Stimulated activated naive B cell treated with anti-CD40 and anti-IgM and Interleukin-4, amounts not matched to agents 10 μg/mL and 1 μg/mL and 100 μg/mL, for 72 hours (primary cell): ENCODE measurements at regions not wholly inside any gene's neighbourhood (a gene's known extent, or its start where the extent isn't known, plus 50 kb on each side); places are given as distances from the start of the nearest gene placed in this dataset.

Source experiments
- ATAC-seq, 2 donors: fragments of 150-1000 bp; cut with Tn5 transposase; replicated peaks; 2 replicates each; pipeline ENCODE4 v1.10.0; 2021; ENCODE audit warnings: moderate library complexity in 1 of 2
- DNase-seq: peaks from one replicate; pipeline ENCODE4 v3.0.0; 2021
- H3K27ac Mint-ChIP-seq: one replicate; pipeline ENCODE4 v1.8.0; 2022; ENCODE audit warnings: mild to moderate bottlenecking, mixed read lengths
- H3K27me3 Mint-ChIP-seq, 2 donors: one replicate each; pipeline ENCODE4 v1.8.0; 2022; ENCODE audit warnings: mixed read lengths in 2 of 2
- H3K36me3 Mint-ChIP-seq, 2 donors: one replicate each; pipeline ENCODE4 v1.8.0; 2022; ENCODE audit warnings: mixed read lengths in 2 of 2, mild to moderate bottlenecking in 1 of 2
- H3K4me1 Mint-ChIP-seq, 2 donors: one replicate each; pipeline ENCODE4 v1.8.0; 2022; ENCODE audit warnings: mixed read lengths in 2 of 2, mild to moderate bottlenecking in 1 of 2
- H3K4me3 Mint-ChIP-seq, 2 donors: one replicate each; pipeline ENCODE4 v1.8.0; 2022; ENCODE audit warnings: mild to moderate bottlenecking in 2 of 2, mixed read lengths in 2 of 2, moderate library complexity in 1 of 2
- H3K9me3 Mint-ChIP-seq, 2 donors: one replicate each; pipeline ENCODE4 v1.8.0; 2022; ENCODE audit warnings: mixed read lengths in 2 of 2, mild to moderate bottlenecking in 1 of 2

DNA sequence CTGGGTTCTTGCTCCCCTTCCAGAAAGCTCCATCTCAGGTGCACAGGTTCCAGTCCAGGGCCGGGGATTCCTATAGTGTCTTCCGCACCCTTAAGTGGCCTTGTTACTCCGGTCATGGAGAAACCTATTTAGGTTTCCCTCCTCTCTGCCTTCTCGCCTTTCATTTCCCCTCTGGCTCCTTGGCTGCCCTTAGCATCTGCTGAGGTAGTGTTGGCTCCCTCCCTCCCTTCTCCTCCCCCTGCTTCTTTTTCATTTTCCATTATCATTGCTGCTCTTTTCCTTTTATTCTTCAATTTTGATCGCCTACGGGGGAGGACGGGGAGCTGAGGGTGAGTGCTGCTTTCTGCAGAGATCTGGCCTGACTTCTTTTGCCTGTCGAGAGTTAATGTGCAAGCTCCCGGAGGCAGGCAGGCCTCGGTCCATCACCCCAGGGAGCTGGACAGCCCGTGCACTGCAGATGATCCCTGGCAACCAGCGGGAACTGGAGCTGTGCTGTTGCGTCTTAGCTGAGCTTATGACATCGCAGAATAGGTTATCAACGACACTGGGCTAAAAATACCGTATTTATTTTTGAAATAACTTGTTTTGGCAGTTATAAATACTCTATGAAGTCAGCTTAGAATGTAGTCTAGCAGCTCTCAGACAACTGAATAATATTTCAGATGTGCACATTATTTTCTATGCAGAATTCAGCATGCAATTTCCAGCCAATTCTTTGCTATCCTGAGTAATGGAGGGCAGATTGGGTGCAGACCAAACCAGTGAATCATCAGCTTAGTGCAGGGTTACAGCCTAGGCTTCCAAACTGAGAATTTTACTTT is 141.9 kb downstream of the SLC4A3 start:
- Mint-ChIP-seq H3K9me3 (peaks cover 5 to 8% of the 10 kb centered on the region in 2 donors), H3K27ac (no peak overlapping the region), H3K27me3 (peaks cover 0 to 4% of the 10 kb centered on the region in 2 donors), H3K4me1 (no peaks in the 10 kb centered on the region), H3K36me3 (no peaks in the 10 kb centered on the region), H3K4me3 (no peak overlapping the region)
- no peak for DNase-seq
- ATAC-seq: no peak

DNA sequence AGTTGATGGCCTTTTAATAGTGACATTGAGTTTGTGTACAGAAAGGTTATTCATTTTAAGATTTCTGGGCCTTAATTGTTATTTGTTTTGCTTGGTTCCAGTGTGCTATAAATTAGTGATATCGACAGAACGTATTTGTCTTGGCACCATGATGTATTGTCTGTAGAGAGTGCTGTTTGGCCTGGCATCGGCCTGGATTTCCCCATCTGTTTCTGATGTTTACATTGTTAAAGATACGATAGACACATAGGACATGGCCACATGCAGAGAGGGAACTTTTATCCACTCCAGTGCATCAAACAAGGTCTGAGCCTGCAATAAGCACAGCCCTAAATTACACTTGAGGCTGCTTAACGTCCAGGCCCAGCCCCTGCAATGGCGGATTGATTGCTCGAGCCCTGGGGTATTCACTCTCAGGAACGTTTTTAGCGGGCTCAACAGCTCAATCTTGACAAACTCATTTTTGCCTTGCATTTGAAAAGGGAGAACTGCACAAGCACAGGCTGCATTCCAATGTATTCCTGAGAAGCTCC is 144.7 kb downstream of the SLC4A3 start:
- no peaks in the 10 kb centered on the region for H3K27me3 Mint-ChIP-seq
- peaks cover 0 to 7% of the 10 kb centered on the region in 2 donors for H3K9me3 Mint-ChIP-seq

DNA sequence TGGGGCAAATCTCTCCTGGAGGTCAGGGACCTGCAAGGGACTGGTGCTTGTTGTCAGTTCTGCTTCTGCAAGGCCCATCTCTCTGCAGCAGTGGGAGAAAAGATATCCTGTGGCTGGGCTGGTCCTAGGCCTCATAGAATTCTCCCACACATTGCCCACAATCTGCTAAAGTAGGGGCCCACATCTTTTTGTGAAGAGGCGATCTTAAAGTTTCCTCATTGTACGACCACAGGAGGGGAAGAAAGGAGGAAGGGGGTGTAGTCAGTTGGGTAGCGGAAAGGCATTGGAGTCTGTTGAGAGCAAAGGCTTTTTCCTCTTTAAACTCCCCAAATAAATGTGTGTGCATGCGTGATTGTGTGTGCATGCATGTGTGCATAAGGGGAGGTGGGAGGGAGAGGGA is 145.3 kb downstream of the SLC4A3 start:
- H3K27ac Mint-ChIP-seq: no peak overlapping the region
- H3K27me3 Mint-ChIP-seq: no peaks in the 10 kb centered on the region
- H3K4me1 Mint-ChIP-seq: no peaks in the 10 kb centered on the region
- H3K4me3 Mint-ChIP-seq: no peak overlapping the region
- DNase-seq (no peak), ATAC-seq (no peak)
- H3K9me3 Mint-ChIP-seq: peaks cover 0 to 7% of the 10 kb centered on the region in 2 donors
- no peaks in the 10 kb centered on the region for H3K36me3 Mint-ChIP-seq

More for the DNA sequence above, 144.7 kb downstream of the SLC4A3 start:
- DNase-seq (no peak), ATAC-seq (no peak)
- Mint-ChIP-seq H3K4me3 (no peak overlapping the region), H3K36me3 (no peaks in the 10 kb centered on the region), H3K27ac (no peak overlapping the region), H3K4me1 (no peaks in the 10 kb centered on the region)

DNA sequence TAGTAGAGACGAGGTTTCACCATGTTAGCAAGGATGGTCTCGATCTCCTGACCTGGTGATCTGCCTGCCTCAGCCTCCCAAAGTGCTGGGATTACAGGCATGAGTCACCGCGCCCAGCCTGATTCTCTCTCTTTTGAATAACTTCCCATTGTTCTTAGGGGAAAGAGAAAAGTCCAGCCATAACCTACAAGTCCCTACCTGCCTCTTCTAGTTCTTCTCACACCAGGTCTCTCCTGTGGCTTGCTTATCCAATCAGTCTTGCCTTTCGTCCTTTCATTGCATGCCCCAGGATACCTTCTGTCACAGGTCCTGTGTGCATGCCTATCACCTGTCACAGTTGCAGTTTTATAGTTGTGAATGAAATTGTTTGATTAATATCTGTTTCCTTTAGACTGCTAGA is 148.1 kb downstream of the SLC4A3 start:
- H3K4me1 Mint-ChIP-seq: no peaks in the 10 kb centered on the region
- H3K27ac Mint-ChIP-seq: no peak overlapping the region
- H3K36me3 Mint-ChIP-seq: no peaks in the 10 kb centered on the region
- no peak overlapping the region for H3K4me3 Mint-ChIP-seq
- H3K27me3 Mint-ChIP-seq: peaks cover 4 to 6% of the 10 kb centered on the region in 2 donors
- DNase-seq: no peak
- H3K9me3 Mint-ChIP-seq: no peaks in the 10 kb centered on the region
- no peak for ATAC-seq

DNA sequence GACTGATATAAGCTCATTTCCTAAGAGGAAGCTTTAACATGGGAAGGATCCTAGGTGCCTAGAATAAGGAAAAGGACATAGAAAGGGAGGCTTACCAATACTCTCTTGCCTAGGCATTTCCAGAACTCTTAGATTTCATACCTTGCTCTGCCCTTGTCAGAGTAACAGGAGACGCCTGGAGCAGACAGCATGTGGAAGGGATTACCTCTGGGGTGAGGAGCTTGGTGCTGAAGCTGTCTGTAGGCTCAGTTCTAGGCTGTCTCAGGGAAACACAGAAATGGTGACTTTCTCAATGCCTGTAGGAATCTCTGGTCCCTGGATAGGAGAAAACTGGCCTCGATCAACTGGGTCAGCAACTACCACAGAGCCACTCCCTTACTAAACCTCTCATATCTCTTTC is 150.0 kb downstream of the SLC4A3 start:
- no peaks in the 10 kb centered on the region for H3K36me3 Mint-ChIP-seq

DNA sequence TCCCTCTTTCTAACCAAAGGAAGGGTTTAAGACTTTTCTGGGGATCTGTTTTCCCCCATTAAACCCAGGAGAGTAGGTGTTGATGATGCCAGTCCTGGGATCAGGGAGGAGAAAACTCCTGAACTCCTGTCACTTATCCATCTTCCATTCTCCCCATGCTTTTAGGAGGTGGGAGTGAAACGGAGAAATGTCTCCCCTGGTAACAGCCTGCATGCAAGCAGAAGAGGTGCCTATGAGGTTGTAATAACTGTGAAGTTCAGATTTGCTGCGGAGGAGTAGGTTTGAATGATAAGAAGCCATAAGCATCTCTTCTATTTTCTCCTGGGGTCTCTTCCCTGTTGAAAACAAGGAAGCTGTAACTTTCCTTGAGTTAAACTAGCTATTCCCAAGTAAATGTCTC is 150.8 kb downstream of the SLC4A3 start:
- Mint-ChIP-seq H3K27ac (no peak overlapping the region), H3K36me3 (no peaks in the 10 kb centered on the region), H3K27me3 (peaks cover 4 to 6% of the 10 kb centered on the region in 2 donors), H3K4me1 (no peaks in the 10 kb centered on the region), H3K4me3 (no peak overlapping the region), H3K9me3 (no peaks in the 10 kb centered on the region)
- DNase-seq (no peak), ATAC-seq (no peak)

More for the DNA sequence above, 150.0 kb downstream of the SLC4A3 start:
- no peak overlapping the region for H3K27ac Mint-ChIP-seq
- H3K9me3 Mint-ChIP-seq: no peaks in the 10 kb centered on the region
- DNase-seq (no peak), ATAC-seq (no peak)
- H3K4me1 Mint-ChIP-seq: no peaks in the 10 kb centered on the region
- peaks cover 4 to 6% of the 10 kb centered on the region in 2 donors for H3K27me3 Mint-ChIP-seq
- H3K4me3 Mint-ChIP-seq: no peak overlapping the region

DNA sequence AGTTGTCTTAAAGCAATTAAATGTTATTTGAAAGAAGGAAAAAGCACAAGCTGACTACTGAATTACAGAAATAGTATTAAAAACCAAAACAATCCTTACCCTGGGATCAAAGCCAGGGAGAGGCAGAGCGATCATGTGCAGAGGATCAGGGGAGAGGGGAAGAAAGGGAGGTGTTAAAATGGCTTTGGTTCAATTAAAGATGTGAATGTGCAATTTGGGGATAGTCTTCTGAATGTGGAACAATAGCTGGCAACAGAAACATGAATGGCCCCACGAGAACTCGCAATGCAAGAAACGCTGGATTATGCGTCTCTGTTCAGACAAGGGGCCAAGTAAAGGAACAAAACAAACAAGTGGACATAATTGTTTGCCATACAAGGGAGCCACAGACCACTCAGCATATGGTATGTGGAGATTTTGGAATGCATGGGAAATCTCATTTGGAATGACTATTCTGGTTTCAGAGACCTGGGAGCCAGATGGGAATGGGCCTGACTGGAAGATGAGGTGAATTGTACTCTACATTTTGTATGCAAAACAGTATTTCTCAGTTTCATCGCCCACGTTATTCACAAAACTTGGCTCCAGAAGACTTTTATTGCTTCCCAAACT is 155.4 kb downstream of the SLC4A3 start:
- Mint-ChIP-seq H3K27me3 (peaks cover 4 to 6% of the 10 kb centered on the region in 2 donors), H3K9me3 (peaks cover 2 to 4% of the 10 kb centered on the region in 2 donors), H3K27ac (no peak overlapping the region)

DNA sequence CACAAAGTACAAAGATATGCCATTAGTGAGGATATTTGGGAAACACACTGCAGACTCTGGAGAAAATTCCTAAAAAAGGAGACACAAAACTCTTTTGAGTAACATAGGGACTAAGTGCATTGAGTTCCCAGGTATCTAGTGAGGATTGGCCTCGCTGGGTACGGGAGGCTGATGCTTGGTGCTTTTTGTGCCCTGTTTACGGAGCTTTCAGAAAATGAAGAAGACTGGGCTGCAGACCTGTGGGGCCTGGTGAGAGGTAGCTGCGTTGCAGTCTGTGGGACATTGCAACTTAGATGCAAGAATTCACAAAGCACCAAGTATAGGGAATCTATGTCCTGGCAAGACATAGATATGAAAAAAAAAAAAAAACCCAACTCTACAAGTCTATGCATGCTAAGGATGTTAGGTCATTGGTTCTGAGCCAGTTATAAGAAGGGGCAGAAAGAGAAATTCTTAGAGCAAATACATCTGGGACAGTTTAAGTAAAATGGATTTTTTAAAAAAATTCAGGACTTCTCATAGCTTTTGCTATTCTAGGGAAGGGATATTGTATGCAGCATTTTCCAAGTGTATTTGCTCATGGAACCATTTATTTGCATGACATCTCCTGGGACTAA is 156.0 kb downstream of the SLC4A3 start:
- Mint-ChIP-seq H3K4me3 (no peak overlapping the region), H3K27ac (no peak overlapping the region), H3K27me3 (peaks cover 0 to 6% of the 10 kb centered on the region in 2 donors), H3K36me3 (no peaks in the 10 kb centered on the region), H3K9me3 (peaks cover 2 to 4% of the 10 kb centered on the region in 2 donors), H3K4me1 (no peaks in the 10 kb centered on the region)
- DNase-seq: no peak
- no peak for ATAC-seq

More for the DNA sequence above, 155.4 kb downstream of the SLC4A3 start:
- ATAC-seq: no peak
- no peak overlapping the region for H3K4me3 Mint-ChIP-seq
- H3K36me3 Mint-ChIP-seq: no peaks in the 10 kb centered on the region
- no peak for DNase-seq
- no peaks in the 10 kb centered on the region for H3K4me1 Mint-ChIP-seq

DNA sequence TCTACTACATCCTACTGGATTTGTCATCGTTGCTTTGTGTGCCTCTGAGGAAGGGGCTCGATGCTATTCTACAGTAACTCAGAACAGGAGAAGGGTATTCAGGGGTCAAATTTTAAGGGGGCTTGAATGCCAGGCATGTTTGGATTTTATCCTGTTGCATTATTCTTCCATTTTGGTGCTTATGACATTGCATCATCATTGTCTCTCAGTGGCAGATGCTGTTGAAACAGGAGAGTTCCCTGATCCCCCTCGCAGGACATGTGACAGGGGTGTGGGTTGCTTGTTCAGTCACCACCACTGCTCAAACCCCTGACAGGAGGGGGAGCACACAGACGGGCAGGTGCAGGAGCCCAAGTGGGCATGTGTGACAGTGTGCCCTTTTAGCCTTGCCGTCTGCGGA is 156.7 kb downstream of the SLC4A3 start:
- Mint-ChIP-seq H3K27me3 (peaks cover 0 to 6% of the 10 kb centered on the region in 2 donors), H3K36me3 (no peaks in the 10 kb centered on the region), H3K4me3 (no peak overlapping the region), H3K27ac (no peak overlapping the region), H3K4me1 (no peaks in the 10 kb centered on the region), H3K9me3 (peaks cover 2 to 4% of the 10 kb centered on the region in 2 donors)
- no peak for ATAC-seq
- no peak for DNase-seq

DNA sequence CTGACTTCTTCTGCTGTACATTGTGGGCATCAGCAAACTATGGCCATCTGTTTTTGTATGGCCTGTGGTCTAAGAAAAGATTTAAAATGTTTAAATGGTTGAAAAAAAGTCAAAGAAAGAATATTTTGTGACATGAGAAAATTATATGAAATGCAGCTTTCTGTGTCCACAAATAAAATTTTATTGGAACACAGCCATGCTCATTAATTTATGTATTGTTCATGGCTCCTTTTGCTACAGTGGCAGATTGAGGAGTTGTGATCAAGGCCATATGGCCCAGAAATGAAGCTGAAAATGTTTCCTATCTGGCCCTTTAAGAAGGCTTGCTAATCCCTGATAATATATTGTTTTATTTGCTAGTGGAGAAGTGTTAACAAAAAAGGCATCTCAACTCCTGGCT is 162.0 kb downstream of the SLC4A3 start:
- Mint-ChIP-seq H3K4me3 (no peak overlapping the region), H3K4me1 (no peaks in the 10 kb centered on the region), H3K9me3 (peaks cover 2 to 4% of the 10 kb centered on the region in 2 donors), H3K27me3 (peaks cover 4 to 5% of the 10 kb centered on the region in 2 donors), H3K36me3 (no peaks in the 10 kb centered on the region), H3K27ac (no peak overlapping the region)
- no peak for DNase-seq
- no peak for ATAC-seq

DNA sequence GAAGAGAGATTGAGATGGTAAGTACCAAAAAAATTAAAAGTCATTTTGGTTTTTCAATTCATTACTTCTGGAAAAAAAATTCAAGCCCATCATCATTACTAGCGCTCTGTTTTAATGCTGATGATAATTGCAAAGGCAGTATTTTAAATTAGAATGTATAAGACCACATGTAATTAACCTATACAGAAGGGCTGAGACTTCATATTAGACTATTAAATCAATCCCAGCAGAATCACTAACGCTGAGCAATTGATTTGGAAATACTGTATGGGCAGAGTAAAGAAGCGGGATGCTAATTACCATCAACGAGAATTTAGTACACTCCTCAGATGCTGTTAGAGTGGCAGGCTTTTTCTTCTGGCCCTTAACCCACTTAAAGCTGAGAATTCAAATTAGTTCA is 165.0 kb downstream of the SLC4A3 start:
- Mint-ChIP-seq H3K27me3 (peaks cover 4 to 5% of the 10 kb centered on the region in 2 donors), H3K9me3 (peaks cover 0 to 1% of the 10 kb centered on the region in 2 donors), H3K4me1 (no peaks in the 10 kb centered on the region), H3K36me3 (no peaks in the 10 kb centered on the region), H3K27ac (no peak overlapping the region), H3K4me3 (no peak overlapping the region)
- ATAC-seq: no peak
- no peak for DNase-seq

DNA sequence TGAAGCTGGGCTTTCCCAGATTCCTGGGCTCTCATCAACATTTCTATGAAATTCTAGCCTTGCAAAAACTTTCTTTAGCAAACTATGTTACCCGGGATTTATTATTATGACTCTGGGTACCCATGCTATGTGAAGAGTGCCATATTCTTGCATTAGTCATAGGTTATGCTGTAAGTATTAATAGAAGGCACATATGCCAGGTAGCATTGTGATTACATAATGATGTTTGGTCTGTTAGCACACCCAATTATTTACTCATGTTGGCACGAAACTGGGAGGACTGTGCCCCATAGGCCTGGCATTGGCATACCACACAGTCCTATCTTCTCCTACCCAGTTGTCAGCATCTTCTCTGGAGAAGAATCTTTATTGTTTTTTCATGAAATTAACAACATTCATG is 171.0 kb downstream of the SLC4A3 start:
- ATAC-seq (no peak), DNase-seq (no peak)
- no peak overlapping the region for H3K4me3 Mint-ChIP-seq
- peaks cover 0 to 1% of the 10 kb centered on the region in 2 donors for H3K9me3 Mint-ChIP-seq
- H3K27ac Mint-ChIP-seq: no peak overlapping the region
- H3K27me3 Mint-ChIP-seq: no peaks in the 10 kb centered on the region
- no peaks in the 10 kb centered on the region for H3K36me3 Mint-ChIP-seq
- H3K4me1 Mint-ChIP-seq: no peaks in the 10 kb centered on the region

DNA sequence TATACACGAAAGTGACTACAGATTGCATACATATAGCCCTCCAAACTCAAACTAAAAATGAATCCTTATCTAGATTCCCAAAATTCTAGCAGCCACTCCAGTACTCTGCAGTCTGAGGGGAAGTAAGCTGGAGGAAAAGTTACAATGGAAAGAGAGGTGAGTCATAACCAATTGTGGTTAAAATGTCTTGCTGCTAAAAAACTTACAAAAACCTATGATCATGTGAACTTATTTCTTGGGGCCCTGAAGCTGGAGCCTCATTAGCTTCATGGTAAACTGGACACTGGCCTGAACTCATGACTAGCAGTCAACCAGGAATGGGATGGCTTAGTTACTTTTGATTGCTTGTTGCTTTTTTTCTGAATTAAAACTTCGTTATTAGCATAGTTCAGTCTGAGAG is 175.9 kb downstream of the SLC4A3 start:
- ATAC-seq: no peak
- no peak for DNase-seq
- H3K4me3 Mint-ChIP-seq: no peak overlapping the region
- peaks cover 4% of the 10 kb centered on the region in 2 donors for H3K9me3 Mint-ChIP-seq
- H3K27me3 Mint-ChIP-seq: no peaks in the 10 kb centered on the region
- H3K27ac Mint-ChIP-seq: no peak overlapping the region
- H3K4me1 Mint-ChIP-seq: no peaks in the 10 kb centered on the region
- H3K36me3 Mint-ChIP-seq: no peaks in the 10 kb centered on the region

DNA sequence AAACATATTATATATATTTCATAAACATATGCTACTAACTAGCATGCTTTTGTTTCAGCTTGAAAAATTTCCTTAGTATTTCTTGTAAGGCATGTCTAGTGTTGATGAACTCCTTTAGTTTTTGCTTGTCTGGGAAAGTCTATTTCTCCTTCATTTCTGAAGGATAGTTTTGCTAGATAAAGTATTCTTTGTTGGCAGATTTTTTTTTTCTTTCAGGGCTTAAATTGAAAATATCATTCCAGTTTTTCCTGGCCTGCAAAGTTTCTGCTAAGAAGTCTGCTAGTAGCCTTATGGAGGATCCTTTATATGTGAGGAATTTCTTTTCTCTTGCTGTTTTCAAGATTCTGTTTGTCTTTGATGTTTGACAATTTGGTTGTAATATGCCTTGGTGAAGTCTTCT is 183.5 kb downstream of the SLC4A3 start:
- Mint-ChIP-seq H3K4me1 (no peaks in the 10 kb centered on the region), H3K4me3 (no peak overlapping the region), H3K36me3 (peaks cover 2 to 3% of the 10 kb centered on the region in 2 donors), H3K9me3 (peaks cover 12 to 23% of the 10 kb centered on the region in 2 donors), H3K27ac (no peak overlapping the region), H3K27me3 (no peaks in the 10 kb centered on the region)
- DNase-seq: no peak
- ATAC-seq: no peak
